ENCODE measurements at regions not wholly inside any gene's neighbourhood (a gene's known extent, or its start where the extent isn't known, plus 50 kb on each side); places are given as distances from the start of the nearest gene placed in this dataset.

DNA sequence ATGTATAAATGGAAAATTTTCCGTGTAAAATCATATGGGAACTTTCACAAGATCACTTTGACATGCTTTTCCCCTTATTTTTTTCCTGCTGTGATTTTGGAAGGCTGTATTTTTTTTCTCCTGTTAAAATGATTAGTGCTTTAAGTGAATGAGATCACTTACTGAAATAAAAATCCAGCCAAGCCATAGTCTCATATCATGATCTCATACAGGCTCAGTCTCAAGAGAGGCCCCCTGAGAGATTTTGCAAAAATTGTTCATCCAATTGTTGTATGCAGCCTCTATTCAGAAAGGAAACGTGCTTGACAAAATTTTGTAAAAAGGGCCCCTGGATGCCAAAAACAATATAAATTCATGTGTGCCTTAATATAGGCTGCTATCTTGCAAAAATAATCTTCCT is 528.2 kb downstream of the HDGFL1 start (continued):
- TF ChIP-seq ZNF225 (CRISPR knock-in tag; IDR thresholded peaks at IDR 0.05) (no peak), NCOR1 (IDR thresholded peaks at IDR 0.05; ENCODE audit: borderline replicate concordance, low read length) (no peak), ZNF557 (CRISPR knock-in tag; IDR thresholded peaks at IDR 0.05) (no peak)
- TF ChIP-seq, protein P1, sequence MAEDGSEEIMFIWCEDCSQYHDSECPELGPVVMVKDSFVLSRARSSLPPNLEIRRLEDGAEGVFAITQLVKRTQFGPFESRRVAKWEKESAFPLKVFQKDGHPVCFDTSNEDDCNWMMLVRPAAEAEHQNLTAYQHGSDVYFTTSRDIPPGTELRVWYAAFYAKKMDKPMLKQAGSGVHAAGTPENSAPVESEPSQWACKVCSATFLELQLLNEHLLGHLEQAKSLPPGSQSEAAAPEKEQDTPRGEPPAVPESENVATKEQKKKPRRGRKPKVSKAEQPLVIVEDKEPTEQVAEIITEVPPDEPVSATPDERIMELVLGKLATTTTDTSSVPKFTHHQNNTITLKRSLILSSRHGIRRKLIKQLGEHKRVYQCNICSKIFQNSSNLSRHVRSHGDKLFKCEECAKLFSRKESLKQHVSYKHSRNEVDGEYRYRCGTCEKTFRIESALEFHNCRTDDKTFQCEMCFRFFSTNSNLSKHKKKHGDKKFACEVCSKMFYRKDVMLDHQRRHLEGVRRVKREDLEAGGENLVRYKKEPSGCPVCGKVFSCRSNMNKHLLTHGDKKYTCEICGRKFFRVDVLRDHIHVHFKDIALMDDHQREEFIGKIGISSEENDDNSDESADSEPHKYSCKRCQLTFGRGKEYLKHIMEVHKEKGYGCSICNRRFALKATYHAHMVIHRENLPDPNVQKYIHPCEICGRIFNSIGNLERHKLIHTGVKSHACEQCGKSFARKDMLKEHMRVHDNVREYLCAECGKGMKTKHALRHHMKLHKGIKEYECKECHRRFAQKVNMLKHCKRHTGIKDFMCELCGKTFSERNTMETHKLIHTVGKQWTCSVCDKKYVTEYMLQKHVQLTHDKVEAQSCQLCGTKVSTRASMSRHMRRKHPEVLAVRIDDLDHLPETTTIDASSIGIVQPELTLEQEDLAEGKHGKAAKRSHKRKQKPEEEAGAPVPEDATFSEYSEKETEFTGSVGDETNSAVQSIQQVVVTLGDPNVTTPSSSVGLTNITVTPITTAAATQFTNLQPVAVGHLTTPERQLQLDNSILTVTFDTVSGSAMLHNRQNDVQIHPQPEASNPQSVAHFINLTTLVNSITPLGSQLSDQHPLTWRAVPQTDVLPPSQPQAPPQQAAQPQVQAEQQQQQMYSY (CRISPR knock-in tag; IDR thresholded peaks at IDR 0.05): no peak
- TF ChIP-seq, protein P2, sequence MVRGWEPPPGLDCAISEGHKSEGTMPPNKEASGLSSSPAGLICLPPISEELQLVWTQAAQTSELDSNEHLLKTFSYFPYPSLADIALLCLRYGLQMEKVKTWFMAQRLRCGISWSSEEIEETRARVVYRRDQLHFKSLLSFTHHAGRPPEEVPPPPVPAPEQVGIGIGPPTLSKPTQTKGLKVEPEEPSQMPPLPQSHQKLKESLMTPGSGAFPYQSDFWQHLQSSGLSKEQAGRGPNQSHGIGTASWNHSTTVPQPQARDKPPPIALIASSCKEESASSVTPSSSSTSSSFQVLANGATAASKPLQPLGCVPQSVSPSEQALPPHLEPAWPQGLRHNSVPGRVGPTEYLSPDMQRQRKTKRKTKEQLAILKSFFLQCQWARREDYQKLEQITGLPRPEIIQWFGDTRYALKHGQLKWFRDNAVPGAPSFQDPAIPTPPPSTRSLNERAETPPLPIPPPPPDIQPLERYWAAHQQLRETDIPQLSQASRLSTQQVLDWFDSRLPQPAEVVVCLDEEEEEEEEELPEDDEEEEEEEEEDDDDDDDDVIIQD (CRISPR knock-in tag; IDR thresholded peaks at IDR 0.05; ENCODE audit: low read depth): no peak

GRCh38 chr6:23106951-23107350 is 537.6 kb downstream of the HDGFL1 start:
- in situ Hi-C loops (cut with HindIII; ENCODE audit: extremely low pct_ligation_motif_present, low pct_unique_long_range_greater_than_20kb): no loop called here
- WGBS (ENCODE audit: low lambda C conversion rate): 2% methylated on average over 2 of the region's 2 CpGs
- no peaks in the 10 kb centered on the region for H3K36me3 ChIP-seq (replicated peaks in 1 of 2; ENCODE audit: control insufficient read depth in 1 of 2, insufficient read depth in 2 of 2, low read length in 2 of 2)
- no peak overlapping the region for H3K4me2 ChIP-seq (ENCODE audit: low read depth, low read length)
- no peaks in the 10 kb centered on the region for H3K27me3 ChIP-seq (ENCODE audit: control insufficient read depth in 1 of 2, insufficient read depth in 2 of 2, low read length in 2 of 2)
- ChIA-PET CTCF (ENCODE audit: low intra/inter-chr PET ratio, low total read pairs) (no interaction called here), POLR2A (no interaction called here)
- DNase-seq (ENCODE audit: low spot score): no peak
- H3K4me3 ChIP-seq (replicated peaks in 1 of 3; ENCODE audit: insufficient read depth in 1 of 3, low read depth in 2 of 3, low read length in 3 of 3): no peak overlapping the region
- no peak overlapping the region for H3K27ac ChIP-seq (ENCODE audit: extremely low read length, insufficient read depth, low read length)
- H3K9ac ChIP-seq (ENCODE audit: insufficient read depth, low read depth, low read length): no peak overlapping the region
- H2AFZ ChIP-seq (ENCODE audit: low read length): no peak overlapping the region
- H4K20me1 ChIP-seq (ENCODE audit: insufficient read depth, low read length): no peaks in the 10 kb centered on the region
- intact Hi-C loops (cut with micrococcal nuclease; ENCODE audit: unreplicated experiment): no loop called here
- no peak for FAIRE-seq
- no peak for ATAC-seq
- BruUV-seq (replicated peaks): no TSS peak
- H3K4me1 ChIP-seq (ENCODE audit: insufficient read depth, low read length): no peaks in the 10 kb centered on the region
- H3K79me2 ChIP-seq (ENCODE audit: insufficient read depth, low read length): no peaks in the 10 kb centered on the region
- peaks cover 94% of the 10 kb centered on the region for H3K9me3 ChIP-seq (ENCODE audit: low read length)
- no peak for TF ChIP-seq KDM1A (CRISPR knock-in tag; IDR thresholded peaks at IDR 0.05)
- TF ChIP-seq ARNT (IDR thresholded peaks at IDR 0.05): no peak
- TF ChIP-seq NFE2L1 (CRISPR knock-in tag; IDR thresholded peaks at IDR 0.05; ENCODE audit: borderline replicate concordance): no peak
- no peak for TF ChIP-seq IRF9 (CRISPR knock-in tag; IDR thresholded peaks at IDR 0.05; ENCODE audit: borderline replicate concordance)
- no peak for TF ChIP-seq ZNF225 (CRISPR knock-in tag; IDR thresholded peaks at IDR 0.05)
- no peak for TF ChIP-seq ZNF567 (CRISPR knock-in tag; IDR thresholded peaks at IDR 0.05; ENCODE audit: borderline replicate concordance)
- no peak for TF ChIP-seq SMAD9 (CRISPR knock-in tag; IDR thresholded peaks at IDR 0.05)
- TF ChIP-seq HMG20A (CRISPR knock-in tag; IDR thresholded peaks at IDR 0.05; ENCODE audit: borderline replicate concordance): no peak
- TF ChIP-seq TRAFD1 (CRISPR knock-in tag; IDR thresholded peaks at IDR 0.05; ENCODE audit: borderline replicate concordance): no peak
- TF ChIP-seq GTF3A (CRISPR knock-in tag; conservative IDR thresholded peaks at IDR 0.05): no peak
- no peak for TF ChIP-seq HDAC2 (CRISPR knock-in tag; IDR thresholded peaks at IDR 0.05)
- TF ChIP-seq ELF4 (CRISPR knock-in tag; IDR thresholded peaks at IDR 0.05; ENCODE audit: borderline replicate concordance): no peak

All from HepG2 (cell line).